ENCODE measurements at regions not wholly inside any gene's neighbourhood (a gene's known extent, or its start where the extent isn't known, plus 50 kb on each side); places are given as distances from the start of the nearest gene placed in this dataset.

- no peaks in the 10 kb centered on the region for H3K27me3 ChIP-seq (replicated peaks in 1 of 4; ENCODE audit: control insufficient read depth in 3 of 4, extremely low read depth in 1 of 4, insufficient read depth in 3 of 4, low read length in 3 of 4)
- no peak overlapping the region for H3K23ac ChIP-seq (ENCODE audit: insufficient read length)
- no peak for FAIRE-seq
- no peaks in the 10 kb centered on the region for H3K23me2 ChIP-seq (ENCODE audit: low read depth, low read length)
- H2AFZ ChIP-seq (ENCODE audit: low read length) = no peak overlapping the region
- no peak overlapping the region for H3K27ac ChIP-seq (ENCODE audit: low read depth, low read length)
- no peaks in the 10 kb centered on the region for H3K36me3 ChIP-seq (ENCODE audit: control insufficient read depth in 2 of 4, insufficient read depth in 4 of 4, low read length in 3 of 4)
- H2BK20ac ChIP-seq (ENCODE audit: low read length) = no peak overlapping the region
- H3K4me1 ChIP-seq (replicated peaks in 1 of 4; ENCODE audit: control insufficient read depth in 3 of 4, insufficient read depth in 4 of 4, low read length in 3 of 4) = peaks cover 0 to 6% (median 3%) of the 10 kb centered on the region in 4 experiments; a peak in 4 of 7 replicates
- H3K9ac ChIP-seq (replicated peaks in 1 of 4; ENCODE audit: extremely low read depth in 1 of 4, low read depth in 3 of 4, low read length in 3 of 4) = no peak overlapping the region
- H3K18ac ChIP-seq (ENCODE audit: extremely low read depth, low read length) = no peak overlapping the region
- H2BK15ac ChIP-seq (ENCODE audit: low read length) = no peak overlapping the region
- no peaks in the 10 kb centered on the region for H3K79me2 ChIP-seq (ENCODE audit: control insufficient read depth in 1 of 2, insufficient read depth in 2 of 2, low read length in 2 of 2)
- no peak overlapping the region for H4K8ac ChIP-seq (ENCODE audit: extremely low read depth, insufficient read depth, low read length)
- H3K4me2 ChIP-seq (ENCODE audit: insufficient read depth in 1 of 2, low read depth in 2 of 2, low read length in 2 of 2) = no peak overlapping the region
- no peak overlapping the region for H3K56ac ChIP-seq (replicated peaks; ENCODE audit: insufficient read length, low read depth, low read length)
- H3K4ac ChIP-seq (replicated peaks; ENCODE audit: insufficient read length, low read depth, low read length) = no peak overlapping the region
- no peaks in the 10 kb centered on the region for H3K79me1 ChIP-seq (ENCODE audit: low read depth, low read length)
- DNase-seq (ENCODE audit: low read depth in 1 of 2, low spot score in 2 of 2) = no peak
- H2AK5ac ChIP-seq (ENCODE audit: low read depth, low read length) = peak overlapping the region; percentile 75; the same call in 1 of the 2 replicates
- no peak overlapping the region for H2BK120ac ChIP-seq (replicated peaks; ENCODE audit: low read depth, low read length)
- WGBS, 2 experiments (ENCODE audit: extremely low coverage in 1 of 2, insufficient coverage in 1 of 2, insufficient read length in 1 of 2, insufficient replicate concordance in 2 of 2, low coverage in 1 of 2, low lambda C conversion rate in 2 of 2, missing lambda C conversion rate in 1 of 2) = 92% methylated on average over 3 of the region's 3 CpGs; no CpG with 5 or more reads in 1 of the 2 experiments
- H2BK12ac ChIP-seq (ENCODE audit: low read depth, low read length) = no peak overlapping the region
- no peaks in the 10 kb centered on the region; a peak in 1 of 4 replicates for H3K9me3 ChIP-seq (ENCODE audit: insufficient read depth in 2 of 2, low read depth in 1 of 2, low read length in 1 of 2)
- no peak overlapping the region for H4K5ac ChIP-seq (ENCODE audit: insufficient read length, low read depth, low read length)
- no peaks in the 10 kb centered on the region for H4K20me1 ChIP-seq (replicated peaks in 1 of 2; ENCODE audit: control insufficient read depth in 1 of 2, insufficient read depth in 2 of 2, low read length in 2 of 2)
- no peak overlapping the region for H3K4me3 ChIP-seq (ENCODE audit: extremely low read depth in 1 of 4, insufficient read depth in 2 of 4, low read depth in 3 of 4, low read length in 4 of 4)
- TF ChIP-seq GABPA (IDR thresholded peaks at IDR 0.05; ENCODE audit: borderline replicate concordance, insufficient read depth, low read length) (no peak), TCF12 (IDR thresholded peaks at IDR 0.05; ENCODE audit: low read depth, low read length) (no peak), BCL11A (IDR thresholded peaks at IDR 0.05; ENCODE audit: low read depth in 2 of 2, low read length in 2 of 2) (no peak)
- ChIA-PET CTCF (ENCODE audit: partially characterized antibody) (interaction anchor here (0.5 to 1.3 kb wide), 5 partner anchors 10 to 834 kb away, joined by 3 to 4 read pairs (median 3); no protein-coding TSS in a partner anchor), POLR2A (ENCODE audit: partially characterized antibody) (no interaction called here)
- no peak overlapping the region for H3K14ac ChIP-seq (ENCODE audit: insufficient read length)
- no peak overlapping the region for H4K91ac ChIP-seq (replicated peaks; ENCODE audit: insufficient read length, low read length)
- H2BK5ac ChIP-seq (ENCODE audit: low read depth, low read length) = no peak overlapping the region
These were observed 198.5 kb upstream of the FMN2 start for GRCh38 chr1:239893127-239893731.

Data from H1 (cell line).